ENCODE measurements at regions not wholly inside any gene's neighbourhood (a gene's known extent, or its start where the extent isn't known, plus 50 kb on each side); places are given as distances from the start of the nearest gene placed in this dataset.
"Not testable (repeated sequence)": the region's sequence is repeated elsewhere in the genome, so short reads cannot be mapped to it uniquely, and the experiment has no call there.

DNA sequence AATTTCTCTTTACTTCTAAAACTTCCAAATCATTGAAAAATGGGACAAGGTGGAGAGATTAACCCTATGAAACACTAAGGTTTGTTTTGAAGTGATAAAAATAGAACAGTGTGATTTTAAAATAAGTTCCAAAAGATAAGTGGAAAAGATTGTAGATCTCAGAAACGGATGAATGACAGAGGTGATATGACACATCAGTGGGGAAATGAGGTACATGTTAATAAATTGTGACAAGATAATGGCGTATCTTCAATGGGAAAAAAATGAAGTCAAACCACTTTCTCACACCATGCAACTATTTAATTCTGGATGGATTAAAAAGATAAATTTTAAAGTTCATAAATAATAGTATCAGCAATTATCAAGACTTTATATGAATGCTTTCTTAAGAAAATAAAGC is 159.7 kb upstream of the VWC2 start:
- DNase-seq (ENCODE audit: low read depth, low spot score), result no peak
- H3K4me3 ChIP-seq (ENCODE audit: low read depth, low read length), result no peak overlapping the region
- CTCF ChIA-PET, result no interaction called here
- POLR2A ChIA-PET, result no interaction called here
- TF ChIP-seq, protein P1, sequence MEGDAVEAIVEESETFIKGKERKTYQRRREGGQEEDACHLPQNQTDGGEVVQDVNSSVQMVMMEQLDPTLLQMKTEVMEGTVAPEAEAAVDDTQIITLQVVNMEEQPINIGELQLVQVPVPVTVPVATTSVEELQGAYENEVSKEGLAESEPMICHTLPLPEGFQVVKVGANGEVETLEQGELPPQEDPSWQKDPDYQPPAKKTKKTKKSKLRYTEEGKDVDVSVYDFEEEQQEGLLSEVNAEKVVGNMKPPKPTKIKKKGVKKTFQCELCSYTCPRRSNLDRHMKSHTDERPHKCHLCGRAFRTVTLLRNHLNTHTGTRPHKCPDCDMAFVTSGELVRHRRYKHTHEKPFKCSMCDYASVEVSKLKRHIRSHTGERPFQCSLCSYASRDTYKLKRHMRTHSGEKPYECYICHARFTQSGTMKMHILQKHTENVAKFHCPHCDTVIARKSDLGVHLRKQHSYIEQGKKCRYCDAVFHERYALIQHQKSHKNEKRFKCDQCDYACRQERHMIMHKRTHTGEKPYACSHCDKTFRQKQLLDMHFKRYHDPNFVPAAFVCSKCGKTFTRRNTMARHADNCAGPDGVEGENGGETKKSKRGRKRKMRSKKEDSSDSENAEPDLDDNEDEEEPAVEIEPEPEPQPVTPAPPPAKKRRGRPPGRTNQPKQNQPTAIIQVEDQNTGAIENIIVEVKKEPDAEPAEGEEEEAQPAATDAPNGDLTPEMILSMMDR (IDR thresholded peaks at IDR 0.05; ENCODE audit: insufficient read depth, low read length, missing control alignments), result no peak

GRCh38 chr7:49614974-49615373 is 158.5 kb upstream of the VWC2 start:
- DNase-seq (ENCODE audit: low read depth, low spot score); POLR2A ChIA-PET; CTCF ChIA-PET; H3K4me3 ChIP-seq (ENCODE audit: low read depth, low read length): not testable (repeated sequence)

DNA sequence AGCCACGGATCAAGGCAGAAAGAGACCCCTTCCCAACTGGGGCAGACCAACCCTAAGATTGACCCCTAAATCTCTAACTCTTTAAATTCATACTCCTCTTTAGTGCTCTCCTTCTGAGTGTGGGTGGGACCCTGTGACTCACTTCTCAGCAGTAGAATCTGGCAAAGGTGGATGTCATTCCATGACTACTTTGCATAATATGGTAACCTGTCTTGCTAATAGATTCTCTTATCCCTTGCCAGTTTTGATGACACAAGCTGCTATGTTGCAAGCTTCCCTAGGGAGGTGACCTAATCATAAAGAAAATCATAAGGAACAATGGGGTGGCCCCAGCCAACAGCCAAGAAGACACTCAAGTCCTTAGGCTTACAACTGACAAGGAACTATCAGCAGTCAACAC is 155.4 kb upstream of the VWC2 start:
- CTCF ChIA-PET, result no interaction called here
- TF ChIP-seq, protein P1 (IDR thresholded peaks at IDR 0.05; ENCODE audit: insufficient read depth, low read length, missing control alignments), result no peak
- POLR2A ChIA-PET, result no interaction called here
- H3K4me3 ChIP-seq (ENCODE audit: low read depth, low read length), result no peak overlapping the region
- no peak for DNase-seq (ENCODE audit: low read depth, low spot score)

- ChIA-PET POLR2A (no interaction called here), CTCF (no interaction called here)
- no peak overlapping the region for H3K4me3 ChIP-seq (ENCODE audit: low read depth, low read length)
- DNase-seq (ENCODE audit: low read depth, low spot score), result no peak
- TF ChIP-seq, protein P1 (IDR thresholded peaks at IDR 0.05; ENCODE audit: insufficient read depth, low read length, missing control alignments), result no peak
Observed at GRCh38 chr7:49623943-49624342, 149.5 kb upstream of the VWC2 start.

DNA sequence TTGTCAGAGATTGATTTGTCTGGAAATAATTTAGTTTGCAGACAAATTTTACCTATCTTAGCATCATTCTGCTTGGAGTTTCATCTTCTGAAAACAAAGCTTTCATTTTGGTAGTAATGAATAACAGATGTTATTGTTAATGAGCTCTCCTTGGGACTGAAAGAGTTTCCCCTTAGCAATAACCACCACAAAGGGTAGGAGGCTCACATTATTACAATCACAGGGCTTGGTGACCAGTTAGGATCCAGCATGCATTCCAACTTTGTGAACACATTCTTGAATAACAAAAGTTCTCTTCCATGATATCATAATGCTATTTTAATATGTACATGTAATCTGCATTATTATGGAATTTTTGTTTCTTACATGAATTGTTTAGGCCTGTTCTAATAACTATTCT is 148.8 kb upstream of the VWC2 start:
- H3K4me3 ChIP-seq (ENCODE audit: low read depth, low read length), result no peak overlapping the region
- TF ChIP-seq, protein P1 (IDR thresholded peaks at IDR 0.05; ENCODE audit: insufficient read depth, low read length, missing control alignments), result no peak
- DNase-seq (ENCODE audit: low read depth, low spot score), result no peak
- ChIA-PET POLR2A (no interaction called here), CTCF (no interaction called here)

- ChIA-PET POLR2A (no interaction called here), CTCF (no interaction called here)
- TF ChIP-seq, protein P1 (IDR thresholded peaks at IDR 0.05; ENCODE audit: insufficient read depth, low read length, missing control alignments), result no peak
- no peak overlapping the region for H3K4me3 ChIP-seq (ENCODE audit: low read depth, low read length)
- no peak for DNase-seq (ENCODE audit: low read depth, low spot score)
Observed at GRCh38 chr7:49630513-49630912, 142.9 kb upstream of the VWC2 start.

GRCh38 chr7:49631071-49631815 is 142.2 kb upstream of the VWC2 start:
- ChIA-PET CTCF (no interaction called here), POLR2A (no interaction called here)
- H3K4me3 ChIP-seq (ENCODE audit: low read depth, low read length), result no peak overlapping the region
- TF ChIP-seq, protein P1 (IDR thresholded peaks at IDR 0.05; ENCODE audit: insufficient read depth, low read length, missing control alignments), result no peak
- DNase-seq (ENCODE audit: low read depth, low spot score), result no peak
